GM18861 (cell line): ENCODE measurements at regions not wholly inside any gene's neighbourhood (a gene's known extent, or its start where the extent isn't known, plus 50 kb on each side); places are given as distances from the start of the nearest gene placed in this dataset.

Source experiments
- ATAC-seq: cut with Tn5 transposase; IDR thresholded peaks from one replicate; pipeline ENCODE4 v1.9.1; 2021; ENCODE audit not compliant: unreplicated experiment

DNA sequence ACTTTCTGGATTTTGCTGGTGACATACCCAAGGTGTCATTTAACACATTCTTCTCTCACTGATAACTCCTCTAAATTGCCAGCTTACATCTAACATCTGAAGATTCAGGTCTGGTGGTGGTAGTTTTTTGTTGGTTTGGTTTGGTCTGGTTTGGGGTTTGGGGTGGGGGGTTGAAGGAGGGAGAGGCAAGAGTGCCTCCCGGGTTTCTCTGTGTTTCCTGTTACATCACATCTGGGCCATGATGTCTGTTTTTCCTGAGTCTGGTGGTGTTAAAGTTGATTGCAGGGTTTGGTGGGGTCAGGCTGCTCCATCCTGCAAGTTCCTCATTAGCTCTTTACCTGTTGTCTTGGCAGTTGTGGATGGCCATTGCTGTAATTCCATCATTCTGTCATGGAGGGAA is 155.8 kb upstream of the UBL3 start:
- no peak for ATAC-seq

DNA sequence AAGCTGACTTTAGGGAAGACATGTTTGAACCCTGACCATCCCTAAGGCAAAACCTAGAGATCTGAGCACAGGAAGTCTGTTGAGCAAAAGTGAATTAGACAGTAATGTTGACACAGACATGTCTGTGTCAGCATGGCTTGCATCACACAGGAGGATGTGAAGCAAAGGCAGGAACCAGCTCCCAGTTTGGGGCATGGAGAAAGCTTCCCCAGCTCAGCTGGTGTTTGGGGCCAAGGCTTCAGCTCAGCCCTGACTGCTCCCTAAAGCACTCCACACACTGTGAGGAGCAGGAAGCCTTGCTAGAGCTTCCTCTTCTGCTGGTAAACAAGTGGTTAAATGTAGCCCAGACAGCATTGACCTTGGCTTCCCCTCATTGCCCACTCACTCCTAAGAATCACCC is 153.8 kb upstream of the UBL3 start:
- no peak for ATAC-seq

DNA sequence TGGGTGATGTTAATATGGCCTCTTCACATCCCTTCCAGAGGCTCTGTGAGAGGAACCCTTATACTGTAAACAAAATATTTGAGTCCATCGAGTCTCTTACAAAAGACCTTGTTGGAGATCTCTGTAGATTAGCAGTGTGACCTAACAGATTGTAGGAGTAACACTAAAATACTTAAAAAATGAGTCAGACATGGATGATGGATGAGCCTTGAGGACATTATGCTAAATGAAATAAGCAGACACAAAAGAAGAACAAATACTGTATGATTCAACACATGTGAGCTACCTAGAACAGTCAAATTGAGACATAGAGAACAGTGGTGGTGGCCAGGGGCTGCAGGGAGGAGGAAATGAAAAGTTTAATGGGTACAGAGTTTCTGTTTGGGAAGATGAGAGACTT is 152.2 kb upstream of the UBL3 start:
- ATAC-seq, result no peak

DNA sequence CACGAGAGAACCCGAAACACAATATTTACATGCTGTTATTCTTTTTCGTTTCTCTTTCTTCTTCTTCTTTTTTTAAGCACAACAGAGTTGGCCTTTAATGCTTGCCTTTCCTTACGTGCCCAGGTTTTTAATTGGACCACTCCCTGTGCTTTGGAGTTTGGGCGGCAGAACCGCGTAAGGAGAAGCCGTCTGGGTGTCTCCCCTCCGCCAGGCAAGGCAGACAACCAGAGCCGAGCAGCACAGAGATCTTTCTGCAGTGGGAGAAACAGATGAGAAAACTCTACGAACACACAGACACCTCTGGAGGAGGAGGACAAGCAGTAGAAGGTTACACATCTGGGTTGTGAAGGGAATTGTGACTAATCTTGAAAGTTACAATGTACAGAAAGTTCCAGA is 150.0 kb upstream of the UBL3 start:
- no peak for ATAC-seq

DNA sequence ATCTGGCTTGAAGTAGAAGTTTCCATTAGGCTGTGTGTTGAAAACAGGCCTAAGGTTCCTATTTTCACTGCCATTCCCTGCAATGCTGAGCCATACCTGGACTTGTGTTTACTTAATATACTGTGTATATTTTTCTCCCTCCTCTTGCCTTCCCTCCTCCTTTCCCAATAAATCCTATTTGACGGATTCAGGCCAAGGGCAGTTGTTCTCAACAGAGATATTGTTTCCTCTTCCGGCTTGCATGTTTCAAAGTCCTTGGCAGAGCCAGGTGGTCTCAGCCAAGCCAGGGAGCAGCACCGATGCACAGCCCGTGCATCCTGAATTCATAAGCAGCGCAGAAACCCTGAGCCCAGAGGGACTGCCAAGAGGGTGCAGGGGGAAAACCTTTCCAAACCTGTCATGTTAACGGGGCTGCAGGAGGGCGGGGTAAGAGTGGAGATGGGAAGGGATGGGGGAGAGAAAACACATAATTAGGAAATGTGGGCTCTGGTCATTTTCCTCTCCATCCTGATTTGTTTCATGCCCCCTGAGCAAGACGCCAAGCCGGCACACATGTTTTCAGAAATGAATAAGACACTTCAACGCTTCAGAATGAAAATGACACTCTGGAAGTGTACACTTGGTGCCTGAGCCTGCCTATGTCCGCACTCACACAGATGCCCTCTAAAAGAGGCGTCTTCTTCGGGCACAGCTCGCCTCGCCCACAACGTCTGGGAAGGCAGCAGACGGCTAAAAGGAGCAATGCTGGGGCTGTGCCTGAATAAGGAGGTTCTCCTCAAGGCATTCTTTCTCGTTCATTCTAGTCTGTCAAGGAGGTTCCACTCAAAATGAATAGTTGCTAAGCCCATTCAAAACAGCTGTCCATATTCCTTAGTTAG is 149.3 kb upstream of the UBL3 start:
- no peak for ATAC-seq

DNA sequence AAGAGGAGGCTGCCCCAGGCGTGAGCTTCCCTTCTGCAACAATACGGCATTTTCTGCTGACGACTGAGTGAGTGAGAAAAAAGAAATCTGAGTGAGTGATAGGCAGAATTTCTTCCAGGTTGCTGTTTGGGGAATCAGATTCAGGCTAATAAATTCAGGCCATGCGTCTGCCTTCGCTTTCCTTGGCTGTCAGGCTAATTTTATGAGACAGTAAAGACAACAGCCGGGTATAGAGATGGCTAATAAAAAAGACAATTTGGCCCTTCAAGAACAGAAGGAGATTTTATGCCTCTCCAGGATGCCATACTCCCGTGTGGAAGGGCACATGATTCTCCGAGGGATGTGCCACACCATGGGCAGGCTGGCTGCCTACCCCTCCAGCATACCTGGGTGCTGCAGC is 145.9 kb upstream of the UBL3 start:
- no peak for ATAC-seq

DNA sequence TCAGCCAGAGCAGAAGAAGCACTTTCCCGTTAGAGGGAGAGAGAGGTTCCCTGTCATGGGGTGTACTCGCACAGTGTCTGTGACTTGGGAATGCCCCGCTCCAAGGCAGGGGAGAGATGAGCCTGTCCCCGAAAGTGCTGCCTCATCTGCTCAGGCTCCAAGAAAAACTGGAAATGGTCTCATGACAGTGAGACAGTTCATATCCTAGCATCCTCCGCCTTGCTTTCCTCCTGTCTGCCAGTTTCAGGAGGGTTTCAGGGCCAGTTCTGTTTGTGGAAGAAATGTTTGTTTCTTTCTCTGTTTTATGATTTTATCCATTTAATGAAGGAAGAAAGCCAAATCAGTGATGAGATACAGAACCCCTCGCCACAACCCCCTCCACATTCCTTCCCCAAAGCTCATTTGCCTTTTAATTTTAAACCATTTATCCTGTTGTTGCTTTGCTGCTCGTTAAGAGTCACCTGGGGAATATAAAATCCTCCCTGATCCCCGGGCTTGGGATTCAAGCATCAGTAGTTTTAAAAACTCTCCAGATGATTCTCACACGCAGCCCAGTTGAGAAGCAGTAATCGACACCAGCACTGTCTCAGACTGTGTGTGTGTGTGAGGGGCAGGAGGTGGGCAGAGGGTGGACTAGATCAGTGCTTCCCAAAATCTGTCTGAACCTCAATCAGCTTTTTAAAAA is 144.6 kb upstream of the UBL3 start:
- no peak for ATAC-seq

DNA sequence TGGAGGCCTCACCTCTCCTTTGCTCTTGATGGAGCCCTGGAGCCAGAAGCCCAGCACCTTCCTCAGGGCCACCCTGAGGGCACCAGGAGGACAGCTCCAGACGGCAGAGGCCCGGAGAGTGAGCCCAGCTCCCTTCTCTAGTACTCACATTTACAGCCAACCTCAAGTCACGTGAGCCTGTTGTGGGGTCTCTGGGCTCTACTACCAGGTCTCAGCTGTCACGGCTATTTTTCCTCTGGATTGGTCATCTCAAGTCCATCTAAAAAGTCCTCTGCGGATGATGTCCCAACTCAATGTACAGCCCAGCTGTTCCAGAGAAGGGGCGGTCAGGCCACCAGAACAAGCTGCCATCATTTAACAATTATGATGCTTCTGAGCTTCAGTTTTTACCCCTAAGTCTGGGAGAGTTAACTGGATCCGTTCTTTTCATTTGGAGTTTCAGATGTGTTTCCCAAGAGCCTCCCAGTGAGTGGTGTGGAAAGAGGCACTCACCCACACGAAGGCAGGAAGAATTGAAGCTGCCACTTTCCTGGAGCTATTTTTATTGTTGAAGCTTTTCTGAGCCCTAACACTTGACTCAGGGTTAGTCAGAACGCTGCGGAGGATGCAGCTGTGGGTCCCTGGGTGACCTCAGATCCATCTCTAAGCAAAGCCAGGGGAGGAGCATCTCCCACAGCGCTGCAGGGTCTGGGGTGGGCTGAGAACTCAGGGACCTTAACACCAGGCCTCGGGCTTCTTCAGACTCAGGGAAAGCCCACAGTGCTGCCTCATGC is 143.5 kb upstream of the UBL3 start:
- ATAC-seq, result no peak

DNA sequence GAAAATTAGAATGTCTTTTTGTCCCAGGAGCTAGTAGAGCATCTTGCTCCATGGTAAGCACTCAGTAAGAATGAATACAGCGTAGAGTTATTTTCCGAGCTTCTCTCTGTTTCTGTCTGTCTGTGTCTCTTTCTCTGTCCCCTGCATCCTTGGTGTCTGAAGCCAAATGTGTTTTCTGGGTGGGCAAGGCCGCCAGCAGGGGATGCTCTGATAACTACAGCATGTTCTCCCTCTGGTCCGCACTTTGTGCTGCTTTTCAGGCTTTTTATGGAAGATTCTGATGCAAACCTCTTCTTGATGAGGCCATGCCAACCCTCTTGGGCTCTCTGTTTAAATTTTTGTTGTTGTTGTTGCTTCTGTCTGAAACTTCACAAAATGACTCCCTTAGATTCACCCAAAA is 142.8 kb upstream of the UBL3 start:
- no peak for ATAC-seq

DNA sequence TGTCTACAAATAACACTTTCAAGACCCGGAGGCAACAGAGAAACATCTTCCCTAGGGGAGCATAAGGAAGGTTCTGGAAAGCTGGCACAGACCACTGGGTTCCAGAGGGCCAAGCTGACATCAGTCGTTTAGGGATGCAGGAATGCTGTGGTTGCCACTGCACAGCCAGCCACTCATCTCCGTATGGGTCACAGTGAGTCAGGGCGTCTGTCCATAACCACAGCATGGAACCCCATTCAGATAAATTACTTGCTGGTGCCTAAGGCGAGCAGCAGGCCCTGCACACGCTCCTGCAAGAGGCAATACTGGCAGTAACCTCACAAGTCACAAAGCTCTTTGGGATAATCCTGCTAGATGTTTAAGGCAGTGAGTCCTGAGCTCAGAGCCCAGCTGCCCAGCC is 140.9 kb upstream of the UBL3 start:
- no peak for ATAC-seq

DNA sequence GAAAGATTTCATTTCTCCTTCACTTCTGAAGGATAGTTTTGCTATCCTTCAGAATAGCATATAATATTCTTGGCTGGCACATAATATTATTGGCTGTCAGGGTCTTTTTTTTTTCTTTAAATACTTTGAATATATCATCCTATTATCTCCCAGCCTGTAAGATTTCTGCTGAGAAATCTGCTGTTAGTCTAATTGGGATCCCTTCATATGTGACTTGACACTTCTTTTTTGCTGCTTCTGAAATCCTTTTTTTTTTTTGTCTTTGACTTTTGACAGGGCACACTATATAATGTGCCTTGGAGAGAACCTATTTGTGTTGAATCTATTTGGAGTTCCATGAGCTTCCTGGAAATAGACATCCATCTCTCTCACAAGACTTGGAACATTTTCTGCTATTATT is 136.9 kb upstream of the UBL3 start:
- ATAC-seq, result no peak

DNA sequence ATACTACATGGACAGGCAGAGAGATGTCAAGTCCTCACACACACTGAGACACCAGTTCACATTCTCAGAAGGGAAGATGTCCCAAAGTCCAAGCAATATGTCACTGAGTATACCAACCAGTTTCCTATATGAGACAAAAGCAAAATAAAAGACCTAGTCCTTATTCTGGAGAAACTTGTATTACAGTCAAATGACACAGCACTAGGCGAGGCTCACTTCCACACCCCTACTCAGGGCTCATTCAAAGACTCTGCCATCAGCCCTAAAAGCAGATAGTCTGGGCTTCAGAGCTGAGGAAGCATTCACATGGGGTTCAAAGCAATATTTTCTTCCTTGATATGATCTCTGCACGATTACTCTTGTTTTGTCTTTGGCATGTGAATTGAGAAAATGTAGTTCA is 129.9 kb upstream of the UBL3 start:
- no peak for ATAC-seq

DNA sequence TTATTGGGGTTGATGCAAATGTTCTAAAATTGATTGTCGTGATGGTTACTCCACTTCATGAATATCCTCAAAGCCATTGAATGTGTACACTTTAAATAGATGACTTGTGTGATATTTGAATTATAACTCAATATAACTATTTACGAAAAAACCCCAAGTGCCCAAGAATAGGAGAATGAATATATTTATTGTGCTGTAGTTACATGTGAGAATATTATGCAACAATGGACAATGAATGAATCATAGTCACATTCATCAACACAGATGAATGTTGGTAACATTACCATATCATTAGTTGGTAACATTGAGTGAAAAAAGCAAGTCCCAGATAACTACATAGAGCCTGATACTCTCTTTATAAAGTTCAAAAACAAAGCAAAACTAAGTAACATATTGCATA is 127.8 kb upstream of the UBL3 start:
- no peak for ATAC-seq

DNA sequence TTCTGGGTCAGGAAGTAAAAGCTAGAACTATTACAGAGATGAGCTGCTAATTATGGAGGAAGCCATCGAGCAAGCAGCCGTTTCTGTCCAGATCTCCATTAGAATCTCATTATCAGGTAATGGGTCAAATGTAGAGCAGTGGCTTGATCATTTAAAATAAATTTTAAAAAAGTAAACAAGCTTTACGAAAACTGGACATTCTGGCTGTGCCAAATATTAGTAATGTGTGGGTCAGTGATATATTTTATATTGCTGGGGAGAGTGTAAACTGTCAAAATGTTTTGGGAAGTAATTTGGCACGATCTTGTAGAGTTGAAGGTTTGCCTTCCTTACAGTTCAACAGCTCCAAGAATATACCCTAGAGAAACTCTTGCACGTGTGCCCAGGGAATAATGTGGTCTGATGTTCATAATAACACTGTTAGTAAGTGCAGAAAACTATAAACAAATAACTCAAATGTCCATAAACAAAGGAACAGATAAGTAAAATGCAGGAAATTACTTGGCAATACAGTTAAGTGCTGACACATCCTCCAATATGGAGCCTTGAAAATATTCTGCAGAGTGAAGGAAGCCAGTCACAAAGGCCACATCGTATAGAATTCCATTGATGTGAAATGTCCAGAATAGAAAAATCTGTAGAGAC is 127.2 kb upstream of the UBL3 start:
- ATAC-seq, result no peak

DNA sequence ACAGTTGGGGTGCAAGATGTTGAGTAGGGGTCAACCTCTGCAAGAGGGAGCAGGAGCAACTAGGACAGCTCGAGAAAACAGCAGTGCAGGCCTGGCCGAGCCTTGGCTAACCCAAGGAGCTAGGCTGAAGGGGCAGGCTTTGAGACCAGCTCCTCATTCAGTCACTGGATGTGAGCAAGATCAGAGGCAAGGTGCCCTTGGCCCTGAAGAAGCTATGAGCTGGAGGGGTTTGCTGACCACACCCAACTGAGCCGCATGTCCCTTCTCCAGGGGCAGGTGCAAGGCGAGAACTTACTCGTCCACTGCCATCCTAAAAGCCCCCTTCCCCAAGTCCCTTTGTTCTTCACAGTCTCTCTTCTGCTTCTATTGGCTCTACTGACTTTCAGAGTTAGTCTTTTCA is 126.1 kb upstream of the UBL3 start:
- ATAC-seq, result no peak

DNA sequence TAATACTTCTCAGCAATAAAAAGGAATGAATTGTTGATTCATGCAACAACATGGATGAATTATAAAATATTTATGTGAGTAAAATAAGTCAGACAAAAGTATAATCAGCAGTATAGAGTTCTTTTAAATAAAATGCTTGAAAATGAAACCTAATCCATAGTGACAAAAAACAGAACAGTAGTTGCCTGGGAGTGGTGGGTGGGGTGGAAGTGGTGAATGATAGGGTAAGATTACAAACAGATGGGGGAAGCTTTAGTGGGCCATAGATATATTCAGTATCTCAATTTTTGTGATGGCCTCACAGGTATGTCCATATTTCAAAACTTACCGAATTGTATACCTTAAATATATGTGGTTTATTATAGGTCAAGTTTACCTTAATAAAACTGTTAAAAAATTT is 124.9 kb upstream of the UBL3 start:
- ATAC-seq, result no peak

DNA sequence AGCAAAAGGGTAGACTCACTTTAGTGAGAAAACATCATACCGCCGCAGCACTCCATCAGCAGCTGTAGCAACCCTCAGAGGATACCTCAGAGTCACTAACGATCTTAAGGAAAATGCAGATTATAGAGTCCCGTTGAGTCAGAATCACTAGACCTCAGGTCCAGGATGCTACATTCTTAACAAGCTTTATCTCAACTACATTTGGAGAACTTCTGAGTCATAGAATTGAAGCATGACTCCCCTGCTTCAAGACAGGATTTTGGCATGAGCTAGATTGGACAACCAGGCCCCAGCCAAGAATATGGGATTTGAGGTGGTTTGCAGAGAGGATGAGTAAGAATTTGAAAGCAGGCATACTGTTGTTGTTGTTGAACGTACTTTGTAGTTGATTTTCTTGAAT is 118.9 kb upstream of the UBL3 start:
- no peak for ATAC-seq

DNA sequence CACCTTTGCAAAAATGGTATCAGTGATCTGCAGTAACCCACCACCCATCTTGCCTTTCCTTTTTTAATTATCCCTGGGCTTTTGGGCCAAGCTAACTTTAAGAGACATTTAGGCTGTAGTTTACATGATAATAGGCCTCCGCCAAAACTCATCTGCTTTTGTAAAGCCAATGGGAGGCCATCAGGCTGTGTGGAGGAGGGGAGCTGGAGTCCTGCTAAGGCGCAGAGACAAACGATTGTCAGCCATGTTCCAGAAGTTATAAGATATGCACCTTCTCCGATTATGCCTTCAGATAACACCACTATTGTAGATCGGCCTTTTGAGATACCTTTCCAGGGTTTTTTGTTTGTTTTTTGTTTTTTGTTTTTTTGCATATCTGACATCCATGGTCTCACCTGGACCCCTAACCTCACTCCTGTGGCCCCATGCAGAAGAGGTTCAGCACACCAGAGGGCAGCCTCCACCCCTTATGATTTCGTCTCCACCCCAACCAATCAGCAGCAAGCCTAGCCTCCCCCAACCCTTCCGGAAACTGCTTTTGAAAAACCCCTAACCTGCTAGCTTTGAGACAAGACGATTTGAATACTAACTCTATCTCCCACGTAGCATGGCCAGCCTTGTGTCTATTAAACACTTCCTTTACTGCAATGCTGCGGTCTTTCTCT is 113.9 kb upstream of the UBL3 start:
- ATAC-seq, result no peak

DNA sequence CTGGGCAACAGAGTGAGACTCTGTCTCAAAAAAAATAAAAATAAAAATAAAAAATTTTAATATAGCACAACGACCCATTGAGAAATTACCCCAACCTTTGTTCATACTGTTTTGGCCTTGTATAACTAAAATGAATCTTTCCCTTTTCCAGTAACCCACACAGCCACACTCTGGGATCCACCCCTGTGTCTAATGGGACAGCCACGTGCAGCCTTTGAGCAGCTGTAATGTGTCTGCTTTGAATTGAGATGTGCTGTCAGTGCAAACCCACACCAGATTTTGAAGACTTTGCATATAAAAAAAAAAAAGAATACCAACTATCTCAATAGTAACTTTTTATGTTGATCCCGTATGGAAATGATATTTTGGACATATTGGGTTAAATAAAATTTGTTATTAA is 112.7 kb upstream of the UBL3 start:
- no peak for ATAC-seq

DNA sequence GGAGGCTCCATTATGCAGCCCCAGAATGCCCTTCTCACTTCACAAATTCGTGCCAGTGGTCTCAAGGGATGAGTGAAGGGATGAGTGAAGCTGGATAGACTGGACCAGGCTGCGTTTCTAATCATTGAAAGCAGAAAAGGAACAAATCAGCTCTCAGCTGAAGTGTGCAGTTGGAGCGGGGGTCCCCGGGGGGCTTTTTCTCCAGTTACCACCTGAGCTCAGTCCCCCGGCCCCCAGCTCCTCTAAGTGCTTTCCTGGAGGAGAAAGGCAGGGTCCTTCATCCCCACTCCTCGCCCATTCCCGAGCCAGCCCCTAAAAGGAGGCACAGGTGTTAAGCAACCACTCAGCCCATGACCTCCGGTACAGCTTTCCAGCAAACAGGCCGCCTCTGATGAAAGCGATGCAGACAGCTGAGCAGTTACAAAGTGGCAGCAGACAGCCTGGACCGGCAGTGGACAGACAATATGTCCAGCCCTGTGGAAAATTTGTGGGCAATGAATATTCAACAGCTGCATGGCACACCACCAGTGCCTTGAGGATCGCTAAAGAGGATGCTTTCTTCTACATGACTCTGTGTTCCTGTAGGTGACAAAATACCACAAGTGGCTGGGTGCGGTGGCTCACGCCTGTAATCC is 110.7 kb upstream of the UBL3 start:
- no peak for ATAC-seq
